ENCODE measurements at regions not wholly inside any gene's neighbourhood (a gene's known extent, or its start where the extent isn't known, plus 50 kb on each side); places are given as distances from the start of the nearest gene placed in this dataset.

DNA sequence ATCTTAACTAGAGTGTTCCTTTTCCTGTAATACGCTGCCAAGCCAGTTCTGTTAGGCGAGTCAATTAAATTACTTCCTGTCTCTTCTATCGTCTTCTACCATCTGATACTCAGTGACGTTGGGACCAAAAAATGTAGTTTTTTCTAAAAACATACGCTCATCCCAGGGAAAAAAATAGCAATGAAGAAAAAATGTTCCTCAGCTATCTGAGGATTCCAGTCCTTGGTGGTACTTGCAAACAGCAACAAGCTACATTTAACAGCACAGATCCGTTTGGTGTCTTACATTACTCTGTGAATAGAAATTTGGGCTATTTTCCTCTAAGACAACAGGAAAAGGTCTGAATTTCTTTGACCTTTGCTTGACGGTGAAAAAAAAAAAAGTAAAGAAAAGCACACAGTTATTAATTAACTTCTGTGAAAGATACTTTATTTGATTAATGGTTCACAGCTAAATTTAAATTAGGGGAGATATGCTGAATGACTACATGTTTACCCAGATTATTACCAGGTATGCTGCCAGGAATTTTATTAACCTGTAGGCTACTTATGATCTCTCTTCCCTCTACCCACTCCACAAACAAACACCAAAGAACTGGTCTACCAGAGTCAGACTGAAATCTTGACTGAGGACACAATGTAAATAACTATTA, 254.4 kb upstream of the ZPLD1 start:
- DNase-seq (ENCODE audit: low read depth, low spot score) = no peak

DNA sequence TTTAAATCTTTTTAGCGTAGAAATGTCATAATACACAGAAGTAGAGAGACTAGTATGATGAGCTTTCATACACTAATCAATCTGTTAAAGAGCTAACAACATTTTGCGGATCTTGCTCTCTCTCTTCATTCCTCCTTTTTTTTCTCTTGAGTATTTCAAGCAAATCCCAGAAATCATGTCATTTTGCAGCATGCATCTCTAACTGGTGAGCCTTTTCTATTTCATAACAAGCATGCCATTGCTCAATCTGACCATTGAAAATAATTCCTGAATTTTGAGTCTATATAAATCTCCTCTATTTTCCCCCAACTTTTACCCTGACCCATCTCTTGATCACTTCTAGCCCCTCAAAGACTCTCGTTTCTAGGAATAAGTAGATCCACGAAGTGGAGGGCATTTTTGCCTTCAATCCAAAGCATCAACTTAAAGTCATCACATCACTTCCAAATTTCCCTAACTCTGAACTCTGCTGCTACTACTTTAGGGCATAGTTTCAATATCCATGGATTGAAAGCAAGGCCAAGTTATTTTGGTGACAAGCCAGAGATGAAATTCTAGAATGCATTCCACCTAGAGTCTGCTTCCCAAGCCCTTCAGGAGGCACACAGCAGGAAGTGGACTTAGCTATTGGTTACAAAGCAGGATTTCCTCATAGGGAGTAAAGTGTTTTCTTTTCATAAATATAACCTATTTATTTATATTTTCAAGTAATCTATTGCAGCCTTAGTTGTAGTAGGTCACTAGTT, 253.5 kb upstream of the ZPLD1 start:
- no peak for DNase-seq (ENCODE audit: low read depth, low spot score)

DNA sequence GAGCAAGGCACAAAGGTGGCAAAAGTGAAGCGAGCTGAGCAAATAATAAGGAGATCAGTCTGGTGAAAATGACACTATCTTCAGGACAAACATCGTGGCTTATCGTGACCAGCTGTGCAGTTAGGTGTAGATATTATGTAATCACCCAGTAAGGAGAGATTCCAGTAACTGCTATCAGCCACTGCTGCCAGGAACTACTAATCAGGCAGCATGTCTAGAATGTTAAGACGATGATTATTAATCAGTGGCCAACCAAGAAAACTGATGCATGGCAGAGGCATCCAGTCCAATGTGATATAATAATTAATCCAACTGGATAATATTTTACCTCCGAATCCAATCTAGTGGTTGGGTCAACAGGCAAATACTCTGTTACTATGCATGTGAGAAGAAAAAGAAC, 252.7 kb upstream of the ZPLD1 start:
- no peak for DNase-seq (ENCODE audit: low read depth, low spot score)

DNA sequence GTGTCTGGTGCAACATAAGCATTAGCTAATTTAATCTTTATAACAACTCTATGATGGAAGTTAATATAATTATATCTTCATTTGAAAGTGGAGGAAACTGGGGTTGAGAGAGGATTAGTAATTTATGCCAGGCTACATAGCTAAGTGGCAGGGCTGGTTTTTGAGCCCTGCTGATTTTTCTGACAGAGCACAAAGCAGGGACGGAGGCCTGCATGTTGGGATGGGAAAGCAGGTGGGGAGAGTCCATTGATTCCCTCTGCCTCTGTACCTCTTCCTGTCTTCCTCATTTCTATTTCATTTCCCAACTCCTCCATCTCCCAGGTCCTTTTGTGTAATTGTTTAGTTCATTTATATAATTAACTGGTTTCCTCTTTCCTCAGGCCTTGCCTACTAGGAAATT, 251.6 kb upstream of the ZPLD1 start:
- DNase-seq (ENCODE audit: low read depth, low spot score) = no peak

DNA sequence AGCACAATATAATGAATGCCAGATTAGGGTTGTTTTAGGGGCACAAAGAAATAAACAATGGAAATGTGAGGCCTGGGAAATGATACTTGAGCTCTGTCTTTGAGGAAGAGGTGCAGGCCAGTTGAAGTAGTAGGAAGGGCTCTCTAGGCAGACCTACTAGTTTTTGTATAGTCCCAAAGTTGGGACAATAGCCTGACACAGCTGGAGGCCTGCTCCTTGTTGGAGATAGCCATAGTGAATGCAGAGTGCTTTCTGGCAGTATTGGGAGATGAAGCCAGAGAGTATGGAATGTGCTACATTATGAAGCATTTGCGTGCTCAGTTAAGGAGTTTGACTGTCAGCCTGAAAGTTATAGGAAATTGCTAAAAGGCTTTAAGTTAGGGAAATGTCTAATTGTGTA, 251.2 kb upstream of the ZPLD1 start:
- DNase-seq (ENCODE audit: low read depth, low spot score) = no peak

DNA sequence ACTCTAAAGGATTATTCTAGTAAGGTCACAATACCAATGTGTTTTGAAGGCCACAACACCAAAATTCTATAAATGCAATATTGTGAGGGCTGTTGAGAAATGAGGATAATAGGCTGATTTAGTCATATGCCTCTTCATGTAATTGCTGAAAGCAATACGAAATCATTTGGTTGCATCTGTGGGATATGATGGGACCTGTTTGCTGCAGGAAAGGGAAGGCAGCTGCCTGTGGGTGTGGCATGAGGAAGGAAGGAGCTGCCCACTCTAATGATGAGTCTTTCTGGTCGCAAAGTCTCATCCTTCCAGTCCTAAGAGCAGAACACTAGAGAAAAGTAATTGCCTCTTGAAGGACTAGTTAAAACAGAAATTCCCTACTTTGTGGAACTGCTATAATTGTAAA, 245.3 kb upstream of the ZPLD1 start:
- DNase-seq (ENCODE audit: low read depth, low spot score) = no peak

DNA sequence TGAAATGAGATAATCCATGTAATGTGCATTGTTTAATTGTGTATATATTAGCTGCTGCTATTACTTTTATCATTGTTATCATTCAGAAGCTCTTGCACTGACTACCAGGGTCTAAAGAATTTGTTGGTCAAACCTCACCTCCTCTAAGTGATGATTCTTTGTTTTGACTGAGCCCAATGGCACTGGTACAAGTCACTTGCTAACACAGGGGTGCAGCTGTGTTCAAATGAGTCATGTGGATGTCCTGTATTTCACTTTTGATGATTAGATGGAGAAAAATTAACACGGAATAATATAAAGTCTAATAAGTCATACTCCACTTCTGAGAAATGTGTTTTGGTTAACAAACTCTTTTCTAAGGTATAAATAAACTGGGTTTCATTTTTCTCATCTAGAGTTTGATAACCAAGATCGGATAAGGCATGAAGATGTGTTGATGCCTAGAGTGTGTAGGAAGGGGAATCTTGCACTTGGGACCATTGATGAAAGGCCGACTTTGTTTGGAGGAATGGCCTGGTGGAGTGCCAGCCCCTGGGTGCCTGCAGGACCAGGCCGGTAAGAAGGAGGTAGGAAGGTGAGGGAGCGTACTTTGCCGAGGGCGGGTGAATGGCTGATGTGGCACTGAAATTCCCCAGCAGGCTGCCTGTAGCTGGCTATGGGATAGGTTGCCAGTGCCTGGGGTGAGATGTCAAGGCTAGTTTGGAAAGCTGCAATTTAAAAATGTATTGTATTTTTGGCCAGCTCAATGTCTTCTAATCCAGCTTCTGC, 244.7 kb upstream of the ZPLD1 start:
- DNase-seq (ENCODE audit: low read depth, low spot score) = no peak

DNA sequence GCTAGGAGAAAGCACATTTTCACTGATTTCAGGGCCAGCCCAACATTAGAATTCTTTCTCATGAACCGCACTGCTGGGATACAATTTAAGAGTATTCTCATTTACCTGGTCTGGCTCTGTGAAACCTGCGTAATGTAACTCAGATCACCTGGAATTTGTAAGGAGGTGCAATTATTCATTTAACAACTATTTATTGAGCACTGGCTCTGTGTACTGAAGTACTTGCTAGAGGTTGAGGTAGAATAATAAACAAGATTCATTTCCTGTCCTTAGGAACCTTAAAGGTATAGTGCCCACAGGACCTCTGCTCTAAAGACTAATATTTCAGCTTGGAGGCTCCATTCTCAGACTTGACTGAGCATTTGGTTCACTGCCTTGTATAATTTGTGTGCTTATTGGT, 242.2 kb upstream of the ZPLD1 start:
- no peak for DNase-seq (ENCODE audit: low read depth, low spot score)

DNA sequence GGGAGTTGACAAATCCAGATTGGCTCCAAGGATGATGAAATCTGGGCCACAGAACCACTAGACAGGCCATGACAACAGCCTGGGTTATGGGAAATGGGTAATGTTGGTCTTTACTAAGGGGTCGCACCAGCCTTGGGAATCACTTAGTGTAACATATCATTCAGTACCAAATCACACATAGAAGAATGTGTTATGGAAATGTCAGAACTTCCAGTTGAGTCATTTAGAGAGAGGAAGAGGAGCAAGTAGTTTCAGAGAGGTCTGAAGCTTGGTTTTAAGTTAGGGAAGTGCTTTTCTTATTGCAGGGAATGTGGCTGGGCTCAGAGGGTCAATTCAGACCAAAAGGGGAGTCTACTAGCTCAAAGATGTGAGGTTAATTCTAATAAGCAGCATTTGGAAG, 241.6 kb upstream of the ZPLD1 start:
- no peak for DNase-seq (ENCODE audit: low read depth, low spot score)

DNA sequence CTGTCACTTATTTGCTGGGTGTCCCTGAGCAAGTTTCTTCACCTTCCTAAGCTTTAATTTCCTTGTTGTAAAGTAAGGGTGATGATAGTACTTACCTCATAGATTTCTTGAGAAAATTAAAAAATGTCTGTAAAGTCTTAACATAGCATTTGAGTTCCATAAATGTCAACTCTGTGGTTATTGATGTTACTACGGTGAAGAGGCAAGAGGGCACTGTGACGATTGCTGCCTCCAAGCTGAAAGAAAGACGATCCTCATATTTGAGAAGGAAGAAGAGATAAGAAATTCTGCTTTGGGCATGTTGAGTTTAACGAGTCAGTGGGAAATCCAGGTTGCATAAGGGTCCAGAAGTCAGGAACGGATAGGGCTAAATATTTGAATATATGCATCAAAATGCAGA, 240.8 kb upstream of the ZPLD1 start:
- DNase-seq (ENCODE audit: low read depth, low spot score) = no peak

DNA sequence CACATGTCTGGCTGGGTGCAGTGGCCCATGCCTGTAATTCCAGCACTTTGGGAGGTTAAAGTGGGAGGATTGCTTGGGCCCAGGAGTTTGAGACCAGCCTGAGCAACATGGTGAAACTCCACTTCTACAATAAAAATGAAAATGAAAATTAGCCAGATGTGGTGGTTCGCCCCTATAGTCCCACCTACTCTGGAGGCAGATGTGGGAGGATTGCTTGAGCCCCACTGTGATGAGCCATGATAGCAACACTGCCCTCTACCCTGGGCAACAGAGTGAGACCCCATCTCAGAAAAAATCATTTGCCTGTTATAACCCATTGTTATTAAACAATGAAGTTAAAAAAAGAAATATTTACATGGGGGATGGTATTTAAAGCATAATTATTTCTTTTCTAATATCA, 240.1 kb upstream of the ZPLD1 start:
- DNase-seq (ENCODE audit: low read depth, low spot score) = no peak

DNA sequence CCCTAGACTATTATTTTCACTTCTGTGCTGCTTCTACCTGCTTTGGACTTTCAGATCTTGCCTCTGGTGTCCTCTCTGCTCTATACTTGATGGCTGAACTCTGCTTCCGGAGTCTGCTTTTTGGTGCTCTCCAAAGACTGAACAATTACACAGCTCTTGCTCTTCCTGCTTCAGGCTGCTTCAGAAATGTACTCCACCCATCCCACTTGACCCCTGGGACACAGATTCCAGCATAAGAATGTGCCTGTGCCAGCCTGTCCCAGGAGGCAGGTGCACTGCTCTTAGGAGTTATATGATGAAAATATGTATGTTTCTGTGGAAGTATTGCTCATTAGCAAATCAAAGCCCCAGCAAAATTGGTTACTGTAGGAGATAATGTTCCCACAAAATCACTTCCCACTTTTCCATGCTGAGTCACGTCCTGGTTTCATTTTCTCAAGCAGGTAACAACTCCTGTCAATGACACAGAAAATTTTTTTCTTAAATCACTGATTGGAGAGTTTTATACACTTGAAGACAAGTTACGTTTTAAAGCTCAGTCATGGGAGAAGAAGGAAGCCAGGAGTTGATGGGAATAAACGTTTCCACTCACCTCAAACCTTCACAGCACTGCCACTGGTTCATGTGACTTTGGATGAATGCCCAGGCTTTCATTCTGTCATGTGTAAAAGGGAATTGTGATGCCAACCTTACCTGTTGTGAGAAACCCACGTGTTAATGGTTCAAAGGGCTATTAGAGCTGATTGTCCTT, 239.4 kb upstream of the ZPLD1 start:
- no peak for DNase-seq (ENCODE audit: low read depth, low spot score)

DNA sequence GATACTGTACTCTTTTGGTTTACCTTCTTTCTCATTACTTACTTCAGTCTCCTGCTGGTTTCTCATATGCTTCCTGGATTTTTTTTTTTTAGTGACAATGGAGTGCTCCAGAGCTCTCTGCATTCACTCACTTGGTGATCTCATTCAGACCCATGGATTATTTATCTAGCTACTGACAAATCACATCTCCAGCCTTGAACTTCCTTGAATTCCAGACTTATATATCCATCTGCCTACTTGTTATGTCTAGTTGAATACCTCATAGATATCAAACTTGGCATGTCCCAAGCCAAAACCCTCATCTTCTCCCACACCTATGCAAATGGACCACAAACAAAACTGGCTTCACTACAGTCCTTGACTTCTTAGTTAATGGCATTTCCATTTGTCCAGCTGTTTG, 234.7 kb upstream of the ZPLD1 start:
- DNase-seq (ENCODE audit: low read depth, low spot score) = no peak

DNA sequence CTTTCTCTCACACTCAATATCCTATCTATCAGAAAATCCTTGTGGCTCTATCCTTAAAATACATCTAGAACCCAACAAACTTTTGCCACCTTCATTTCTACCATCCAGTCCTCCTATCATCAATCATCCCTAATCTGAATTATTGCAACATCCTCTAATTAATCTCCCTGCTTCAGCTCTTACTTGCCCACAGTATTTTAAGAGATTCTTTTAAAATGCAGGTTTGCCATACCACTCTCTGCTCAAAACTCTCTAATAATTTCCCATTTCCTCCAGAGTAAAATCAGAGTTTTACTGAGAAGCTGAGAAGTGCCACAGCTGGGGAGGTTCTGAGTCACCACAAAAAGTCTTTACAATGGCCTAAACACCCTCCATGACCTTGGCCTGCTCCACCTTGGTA, 234.3 kb upstream of the ZPLD1 start:
- DNase-seq (ENCODE audit: low read depth, low spot score) = no peak

DNA sequence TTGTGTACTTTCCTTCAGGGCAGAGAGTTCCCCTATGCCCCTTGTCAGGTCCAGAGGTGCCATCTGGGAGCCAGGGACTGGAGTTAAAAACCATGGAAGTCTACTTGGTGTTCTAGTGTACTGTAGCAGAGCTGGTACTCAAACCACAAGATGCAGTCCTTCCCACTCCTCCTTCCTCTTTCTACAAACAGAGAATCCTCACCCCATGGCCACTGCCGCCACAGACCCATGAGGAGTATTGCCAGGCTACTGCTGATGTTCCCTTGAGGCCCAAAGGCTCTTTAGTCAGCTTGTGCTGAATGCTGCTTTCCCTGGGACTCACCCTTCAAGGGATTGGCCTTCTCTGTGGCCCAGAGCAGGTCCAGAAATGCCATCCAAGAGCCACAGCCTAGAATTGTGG, 229.2 kb upstream of the ZPLD1 start:
- DNase-seq (ENCODE audit: low read depth, low spot score) = no peak

DNA sequence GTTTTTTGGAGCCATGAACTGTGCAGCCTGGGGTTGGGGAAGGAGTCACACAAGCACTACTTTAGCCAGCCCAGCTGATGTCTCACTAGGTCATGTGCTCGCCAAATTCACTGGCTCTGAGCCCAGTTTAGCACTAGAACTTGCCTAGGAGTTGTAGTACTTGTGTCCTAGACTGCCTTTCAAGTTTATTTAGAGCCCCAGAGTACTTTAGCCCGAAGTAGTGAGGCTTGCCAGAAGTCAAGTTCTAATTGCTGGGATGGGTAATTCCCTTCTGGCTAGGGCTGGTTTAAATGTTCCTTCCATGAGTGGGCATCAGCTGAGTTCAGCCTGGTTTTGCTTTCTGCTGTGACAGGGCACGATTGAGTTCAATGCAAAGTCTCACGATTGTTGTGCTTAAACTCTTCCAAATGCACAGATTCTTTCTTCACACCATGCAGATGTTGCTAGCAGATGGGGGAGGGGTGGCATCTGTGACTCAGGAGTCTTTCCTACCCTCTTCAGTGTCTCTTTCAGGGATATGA, 228.2 kb upstream of the ZPLD1 start:
- no peak for DNase-seq (ENCODE audit: low read depth, low spot score)

DNA sequence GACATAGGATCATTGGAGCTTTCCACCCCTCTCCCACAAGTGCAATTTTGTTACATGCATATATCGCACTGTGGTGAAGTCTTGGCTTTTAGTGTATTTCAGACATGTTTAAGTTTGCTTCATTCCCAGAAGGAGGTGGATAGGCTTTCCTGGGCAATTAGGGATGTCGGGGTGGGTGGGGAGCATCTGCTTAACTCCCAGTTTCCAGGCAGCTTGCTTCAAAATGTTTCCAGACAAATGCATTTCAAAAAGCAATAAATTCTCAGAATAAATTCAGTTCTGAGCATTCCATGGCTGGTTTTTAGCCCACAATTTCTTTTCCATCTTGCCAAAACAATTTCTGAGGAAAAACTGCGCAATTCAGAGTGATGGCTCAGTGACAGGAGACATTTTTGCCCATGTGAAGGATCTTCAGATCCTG, 227.7 kb upstream of the ZPLD1 start:
- DNase-seq (ENCODE audit: low read depth, low spot score) = no peak

DNA sequence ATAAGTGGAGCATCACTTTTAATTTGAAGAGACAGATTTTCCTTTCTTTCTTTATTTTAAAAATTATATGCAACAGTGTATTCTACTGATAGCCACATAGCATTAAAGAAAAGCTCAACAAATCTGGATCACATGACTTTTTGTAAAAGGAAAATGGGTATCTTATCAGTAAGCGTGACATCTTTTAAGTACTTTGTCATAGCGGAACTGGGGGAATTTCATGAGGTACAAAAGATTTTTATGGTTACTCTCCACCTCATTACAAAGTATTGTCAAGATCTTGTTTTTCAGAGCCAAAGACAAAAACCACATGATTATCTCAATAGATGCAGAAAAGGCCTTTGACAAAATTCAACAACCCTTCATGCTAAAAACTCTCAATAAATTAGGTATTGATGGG, 219.6 kb upstream of the ZPLD1 start:
- DNase-seq (ENCODE audit: low read depth, low spot score) = no peak

DNA sequence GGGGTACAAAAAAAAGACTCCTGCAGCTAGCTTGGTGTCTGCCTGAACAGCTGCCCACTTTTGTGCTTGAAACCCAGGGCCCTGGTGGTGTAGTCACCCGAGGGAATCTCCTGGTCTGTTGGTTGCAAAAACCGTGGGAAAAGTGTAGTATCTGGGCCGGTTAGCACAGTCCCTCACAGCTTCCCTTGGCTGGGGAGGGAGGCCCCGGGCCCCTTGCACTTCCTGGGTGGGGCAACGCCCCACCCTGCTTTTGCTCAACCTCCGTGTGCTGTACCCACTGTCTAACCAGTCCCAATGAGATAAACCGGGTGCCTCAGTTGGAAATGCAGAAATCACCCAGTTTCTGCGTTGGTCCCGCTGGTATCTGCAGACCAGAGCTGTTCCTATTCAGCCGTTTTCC, 211.7 kb upstream of the ZPLD1 start:
- DNase-seq (ENCODE audit: low read depth, low spot score) = no peak

DNA sequence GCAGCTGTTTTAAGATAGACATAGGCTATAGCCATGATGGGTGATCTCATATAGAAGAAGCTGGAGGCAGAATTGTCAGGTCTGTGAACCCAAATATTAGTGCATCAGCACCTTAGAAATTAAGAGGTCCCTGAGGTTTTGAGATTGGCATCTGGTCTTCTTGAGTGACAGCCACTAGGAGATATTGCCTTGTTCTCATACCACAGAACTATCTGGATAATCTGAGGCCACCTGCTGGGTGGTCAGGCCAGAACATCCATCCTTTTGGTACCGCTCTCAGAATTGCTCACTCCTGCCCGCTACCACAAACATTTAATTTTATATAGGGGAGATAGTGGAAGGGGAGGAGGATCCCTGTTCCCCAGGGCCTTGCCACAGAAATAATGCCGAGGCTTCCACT, 210.6 kb upstream of the ZPLD1 start:
- no peak for DNase-seq (ENCODE audit: low read depth, low spot score)

DNA sequence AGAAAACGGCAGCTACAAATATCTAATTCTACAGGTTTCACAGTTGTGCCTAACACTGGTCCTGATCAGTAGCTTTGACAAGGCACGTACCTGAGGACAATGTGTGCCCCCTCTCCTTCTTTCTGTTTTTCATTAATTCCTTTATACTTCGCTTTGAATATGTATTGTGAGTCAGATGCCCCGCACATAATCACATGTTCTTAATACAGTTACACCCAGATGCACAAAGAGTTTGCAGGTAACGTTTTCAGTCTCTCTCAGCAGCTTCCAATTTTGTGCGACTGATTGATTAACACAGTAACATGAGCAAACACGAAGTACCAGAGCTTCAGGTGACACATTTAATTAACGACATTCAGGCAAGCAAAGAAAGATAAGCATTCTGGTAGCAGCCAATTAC, 209.8 kb upstream of the ZPLD1 start:
- no peak for DNase-seq (ENCODE audit: low read depth, low spot score)
